ENCODE measurements at regions not wholly inside any gene's neighbourhood (a gene's known extent, or its start where the extent isn't known, plus 50 kb on each side); places are given as distances from the start of the nearest gene placed in this dataset.

GRCh38 chr2:156647377-156648010 is 211.3 kb downstream of the GPD2 start:
- Histone ChIP-seq H3K4me1 (peaks cover 0 to 8% (median 2%) of the 10 kb centered on the region in 4 donors), H3K9me3 (peaks cover 0 to 3% (median 0%) of the 10 kb centered on the region in 4 donors), H3K36me3 (no peaks in the 10 kb centered on the region), H3K27ac (no peak overlapping the region), H3K4me3 (no peak overlapping the region), H3K27me3 (no peaks in the 10 kb centered on the region)
- no peak for DNase-seq (ENCODE audit: low spot score in 2 of 2)
- 92 to 96% methylated on average over 6 of the region's 6 CpGs for WGBS, 2 donors
- TF ChIP-seq CTCF (IDR thresholded peaks at IDR 0.05) (no peak), EP300 (IDR thresholded peaks at IDR 0.05) (no peak), POLR2A (IDR thresholded peaks at IDR 0.05) (no peak)

- no peak overlapping the region for H3K4me3 ChIP-seq
Observed at GRCh38 chr2:156648522-156648921, 212.3 kb downstream of the GPD2 start.

GRCh38 chr2:156649596-156649995 is 213.4 kb downstream of the GPD2 start:
- no peak overlapping the region for H3K4me3 ChIP-seq
- H3K36me3 ChIP-seq: no peaks in the 10 kb centered on the region
- peaks cover 0 to 8% (median 2%) of the 10 kb centered on the region in 4 donors for H3K4me1 ChIP-seq
- no peaks in the 10 kb centered on the region for H3K27me3 ChIP-seq
- H3K27ac ChIP-seq: peak overlapping the region in 1 of 4 donors; percentile 18
- no peak for TF ChIP-seq CTCF (IDR thresholded peaks at IDR 0.05)
- no peak for TF ChIP-seq POLR2A (IDR thresholded peaks at IDR 0.05)
- TF ChIP-seq EP300 (IDR thresholded peaks at IDR 0.05): no peak
- DNase-seq (ENCODE audit: low spot score in 2 of 2): peak in 1 of 2 donors; percentile 12
- 28 to 53% methylated on average over 1 of the region's 1 CpG for WGBS, 2 donors
- no peaks in the 10 kb centered on the region for H3K9me3 ChIP-seq

More at GRCh38 chr2:156648522-156648921, 212.3 kb downstream of the GPD2 start:
- no peak for DNase-seq (ENCODE audit: low spot score in 2 of 2)
- no peaks in the 10 kb centered on the region for H3K36me3 ChIP-seq
- H3K4me1 ChIP-seq: peaks cover 0 to 8% (median 2%) of the 10 kb centered on the region in 4 donors
- H3K27me3 ChIP-seq: no peaks in the 10 kb centered on the region
- H3K27ac ChIP-seq: no peak overlapping the region
- TF ChIP-seq POLR2A (IDR thresholded peaks at IDR 0.05): no peak
- no peak for TF ChIP-seq CTCF (IDR thresholded peaks at IDR 0.05)
- TF ChIP-seq EP300 (IDR thresholded peaks at IDR 0.05): no peak
- H3K9me3 ChIP-seq: no peaks in the 10 kb centered on the region

GRCh38 chr2:156652691-156653090 is 216.5 kb downstream of the GPD2 start:
- H3K9me3 ChIP-seq: no peaks in the 10 kb centered on the region
- no peak for DNase-seq (ENCODE audit: low spot score in 2 of 2)
- no peak overlapping the region for H3K27ac ChIP-seq
- H3K36me3 ChIP-seq: no peaks in the 10 kb centered on the region
- H3K27me3 ChIP-seq: no peaks in the 10 kb centered on the region
- TF ChIP-seq CTCF (IDR thresholded peaks at IDR 0.05): no peak
- no peak for TF ChIP-seq POLR2A (IDR thresholded peaks at IDR 0.05)
- TF ChIP-seq EP300 (IDR thresholded peaks at IDR 0.05): no peak
- H3K4me3 ChIP-seq: no peak overlapping the region
- peaks cover 0 to 8% (median 2%) of the 10 kb centered on the region in 4 donors for H3K4me1 ChIP-seq

GRCh38 chr2:156653675-156654074 is 217.5 kb downstream of the GPD2 start:
- Histone ChIP-seq H3K4me3 (no peak overlapping the region), H3K27ac (no peak overlapping the region), H3K27me3 (no peaks in the 10 kb centered on the region), H3K9me3 (no peaks in the 10 kb centered on the region), H3K4me1 (peaks cover 0 to 8% (median 2%) of the 10 kb centered on the region in 4 donors), H3K36me3 (no peaks in the 10 kb centered on the region)
- no peak for DNase-seq (ENCODE audit: low spot score in 2 of 2)
- TF ChIP-seq EP300 (IDR thresholded peaks at IDR 0.05): no peak
- no peak for TF ChIP-seq CTCF (IDR thresholded peaks at IDR 0.05)
- no peak for TF ChIP-seq POLR2A (IDR thresholded peaks at IDR 0.05)

Data from tibial nerve (tissue), 4 donors.